Uterus (tissue), 3 donors: ENCODE measurements at regions not wholly inside any gene's neighbourhood (a gene's known extent, or its start where the extent isn't known, plus 50 kb on each side); places are given as distances from the start of the nearest gene placed in this dataset.

Experiments
- DNase-seq, 2 donors: peaks; one replicate each; pipeline ENCODE4 v3.0.0-alpha.2; 2019 to 2020
- H3K27ac ChIP-seq, 2 donors: fragments of 200-600 bp; sonication (generic); 1 replicate in 1 of 2; 2 replicates in 1 of 2; pipeline ENCODE4 v1.5.1; 2016 to 2018
- H3K27me3 ChIP-seq, 2 donors: fragments of 200-600 bp; sonication (generic); one replicate each; pipeline ENCODE4 v1.5.1; 2018 to 2019; ENCODE audit warnings: control low read depth in 1 of 2
- H3K36me3 ChIP-seq, 2 donors: fragments of 200-600 bp; sonication (generic); one replicate each; pipeline ENCODE4 v1.5.1; 2019; ENCODE audit warnings: control low read depth in 1 of 2
- H3K4me1 ChIP-seq, 2 donors: fragments of 200-600 bp; sonication (generic); one replicate each; pipeline ENCODE4 v1.5.1; 2018 to 2019; ENCODE audit warnings: control low read depth in 1 of 2
- H3K4me3 ChIP-seq, 2 donors: fragments of 200-600 bp; sonication (generic); 1 replicate in 1 of 2; 2 replicates in 1 of 2; pipeline ENCODE4 v1.5.1; 2018 to 2019; ENCODE audit warnings: mild to moderate bottlenecking in 1 of 2
- H3K9me3 ChIP-seq, 2 donors: fragments of 200-600 bp; sonication (generic); one replicate each; pipeline ENCODE4 v1.5.1; 2019; ENCODE audit warnings: control low read depth in 1 of 2
- CTCF ChIP-seq, 4 experiments: fragments of 200-600 bp in 2 of 4; fragments of 450-650 bp in 2 of 4; sonication (generic) in 2 of 4; IDR thresholded peaks; one replicate each; pipeline ENCODE4 v1.5.1; 2016 to 2019; ENCODE audit warnings: antibody characterized with exemption in 4 of 4, mild to moderate bottlenecking in 2 of 4, moderate library complexity in 1 of 4
- POLR2A ChIP-seq, 2 donors: fragments of 450-650 bp; IDR thresholded peaks; one replicate each; pipeline ENCODE4 v1.6.1; 2016; ENCODE audit warnings: antibody characterized with exemption in 2 of 2, mild to moderate bottlenecking in 1 of 2, moderate library complexity in 1 of 2
- intact Hi-C: fragments of 100-400 bp; cut with DNase I; formaldehyde crosslinking; loops from one replicate; pipeline ENCODE4 v1.15.1; 2023; ENCODE audit warnings: low total_unique reads
- donor health status: DM: yes; HTN: yes; CAD: no.

- no peaks in the 10 kb centered on the region for H3K27me3 ChIP-seq
- H3K36me3 ChIP-seq, result no peaks in the 10 kb centered on the region
- H3K4me1 ChIP-seq, result no peaks in the 10 kb centered on the region
- DNase-seq, result no peak
- no peak overlapping the region for H3K27ac ChIP-seq
- intact Hi-C loops, result no loop called here
- no peaks in the 10 kb centered on the region for H3K9me3 ChIP-seq
- TF ChIP-seq CTCF (IDR thresholded peaks at IDR 0.05), result no peak
- TF ChIP-seq POLR2A (IDR thresholded peaks at IDR 0.05), result no peak
- no peak overlapping the region for H3K4me3 ChIP-seq
These were observed 400.3 kb upstream of the SMIM21 start for GRCh38 chr18:75827751-75828287.

- H3K36me3 ChIP-seq, result no peaks in the 10 kb centered on the region
- no peaks in the 10 kb centered on the region for H3K4me1 ChIP-seq
- no peak for DNase-seq
- H3K4me3 ChIP-seq, result no peak overlapping the region
- intact Hi-C loops, result no loop called here
- no peak overlapping the region for H3K27ac ChIP-seq
- no peaks in the 10 kb centered on the region for H3K9me3 ChIP-seq
- H3K27me3 ChIP-seq, result no peaks in the 10 kb centered on the region
- no peak for TF ChIP-seq CTCF (IDR thresholded peaks at IDR 0.05)
- TF ChIP-seq POLR2A (IDR thresholded peaks at IDR 0.05), result no peak
These were observed 397.2 kb upstream of the SMIM21 start for GRCh38 chr18:75824661-75825060.

- H3K27me3 ChIP-seq, result no peaks in the 10 kb centered on the region
- no peak overlapping the region for H3K4me3 ChIP-seq
- no peaks in the 10 kb centered on the region for H3K36me3 ChIP-seq
- H3K27ac ChIP-seq, result no peak overlapping the region
- no peaks in the 10 kb centered on the region for H3K9me3 ChIP-seq
- H3K4me1 ChIP-seq, result no peaks in the 10 kb centered on the region
- DNase-seq, result no peak
- TF ChIP-seq POLR2A (IDR thresholded peaks at IDR 0.05) (no peak), CTCF (IDR thresholded peaks at IDR 0.05) (no peak)
- intact Hi-C loops, result no loop called here
These were observed 396.0 kb upstream of the SMIM21 start for GRCh38 chr18:75823471-75823870.

DNA sequence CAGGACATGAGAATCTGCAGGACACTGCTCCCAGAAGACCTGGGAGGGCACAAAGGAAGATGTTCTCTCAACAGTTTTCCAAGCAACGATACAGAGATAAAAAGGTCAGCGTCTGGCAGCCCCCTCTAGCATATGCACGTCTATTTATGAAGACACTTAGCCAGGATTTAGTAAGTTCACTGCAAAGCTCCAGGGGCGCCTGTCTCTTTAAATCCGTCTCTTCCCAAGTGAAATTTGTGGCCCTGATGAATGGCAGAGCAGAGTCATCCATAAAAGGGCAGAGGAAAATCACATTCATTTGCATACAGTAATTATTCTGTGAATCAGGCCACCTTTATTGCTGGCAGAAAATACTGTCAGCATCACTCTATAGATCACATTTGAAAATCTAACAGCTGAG, 390.9 kb upstream of the SMIM21 start:
- H3K36me3 ChIP-seq, result no peaks in the 10 kb centered on the region
- H3K4me1 ChIP-seq, result no peaks in the 10 kb centered on the region
- no peak overlapping the region for H3K4me3 ChIP-seq
- intact Hi-C loops, result no loop called here
- H3K27ac ChIP-seq, result no peak overlapping the region
- H3K9me3 ChIP-seq, result no peaks in the 10 kb centered on the region
- H3K27me3 ChIP-seq, result no peaks in the 10 kb centered on the region
- DNase-seq, result no peak
- no peak for TF ChIP-seq POLR2A (IDR thresholded peaks at IDR 0.05)
- no peak for TF ChIP-seq CTCF (IDR thresholded peaks at IDR 0.05)

DNA sequence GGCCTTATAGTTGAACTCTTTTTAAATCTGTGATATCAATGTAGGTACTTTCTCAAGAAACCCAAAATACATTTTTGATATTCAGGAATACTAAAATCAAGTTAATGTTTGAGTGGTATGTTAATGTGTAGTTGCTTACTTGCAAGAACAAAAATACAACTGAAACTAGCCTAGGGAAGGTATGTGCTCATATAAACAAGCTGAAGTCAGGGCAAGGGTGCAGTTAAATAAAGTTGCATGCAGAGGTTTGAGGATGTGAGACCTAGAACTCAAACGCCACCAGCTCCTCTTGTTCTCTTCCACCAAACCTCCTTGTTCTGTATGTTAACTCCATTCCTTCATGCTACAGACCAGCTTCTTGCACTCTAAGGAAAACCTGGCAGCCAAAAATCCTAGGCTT, 388.3 kb upstream of the SMIM21 start:
- H3K36me3 ChIP-seq, result no peaks in the 10 kb centered on the region
- intact Hi-C loops, result no loop called here
- TF ChIP-seq CTCF (IDR thresholded peaks at IDR 0.05) (no peak), POLR2A (IDR thresholded peaks at IDR 0.05) (no peak)

More for the DNA sequence above, 388.3 kb upstream of the SMIM21 start:
- Histone ChIP-seq H3K27me3 (no peaks in the 10 kb centered on the region), H3K4me3 (no peak overlapping the region), H3K27ac (no peak overlapping the region), H3K4me1 (no peaks in the 10 kb centered on the region), H3K9me3 (no peaks in the 10 kb centered on the region)
- DNase-seq, result no peak
